H1 (cell line): ENCODE measurements at regions not wholly inside any gene's neighbourhood (a gene's known extent, or its start where the extent isn't known, plus 50 kb on each side); places are given as distances from the start of the nearest gene placed in this dataset.

ENCODE experiments used
- CTCF ChIA-PET: fragments of 300-600 bp; sonication (Branson Sonifier 250); formaldehyde crosslinking; loops from one replicate; lab custom pipeline; 2021; ENCODE audit not compliant: partially characterized antibody; lab: Charles Lee
- POLR2A ChIA-PET: fragments of 300-600 bp; sonication (Branson Sonifier 250); formaldehyde crosslinking; loops from one replicate; lab custom pipeline; 2021; ENCODE audit warnings: inconsistent platforms; ENCODE audit not compliant: partially characterized antibody; lab: Charles Lee
- DNase-seq, 2 experiments: peaks; one replicate each; pipeline versions ENCODE4 v3.0.0 to v3.0.0-alpha.2; 2010 to 2022; ENCODE audit warnings: low spot score in 2 of 2, low read depth in 1 of 2, mixed read lengths in 1 of 2
- FAIRE-seq: peaks from 2 replicates; lab custom pipeline; 2011; peaks lifted over from hg19 to GRCh38; lab: Jason Lieb, UNC
- H2AFZ ChIP-seq: 2 replicates; pipeline ENCODE4 v1.8.1; 2012; ENCODE audit warnings: low read length, inconsistent platforms
- H2AK5ac ChIP-seq: 2 replicates; pipeline ENCODE4 v1.6.1; 2013; ENCODE audit warnings: low read depth, low read length
- H2BK120ac ChIP-seq: replicated peaks from 2 replicates; pipeline ENCODE3; 2013; ENCODE audit warnings: low read depth, low read length, inconsistent platforms
- H2BK12ac ChIP-seq: 2 replicates; pipeline ENCODE4 v1.6.1; 2013; ENCODE audit warnings: low read depth, low read length
- H2BK15ac ChIP-seq: 2 replicates; pipeline ENCODE4 v1.6.1; 2013; ENCODE audit warnings: low read length
- H2BK20ac ChIP-seq: 2 replicates; pipeline ENCODE4 v1.6.1; 2013; ENCODE audit warnings: low read length
- H2BK5ac ChIP-seq: 2 replicates; pipeline ENCODE4 v1.6.1; 2013; ENCODE audit warnings: low read depth, low read length
- H3K14ac ChIP-seq: 2 replicates; pipeline ENCODE4 v1.6.1; 2013; ENCODE audit warnings: inconsistent platforms; ENCODE audit not compliant: insufficient read length
- H3K18ac ChIP-seq: 2 replicates; pipeline ENCODE4 v1.6.1; 2013; ENCODE audit warnings: low read length; ENCODE audit errors: extremely low read depth
- H3K23ac ChIP-seq: 2 replicates; pipeline ENCODE4 v1.6.1; 2013; ENCODE audit warnings: inconsistent platforms; ENCODE audit not compliant: insufficient read length
- H3K23me2 ChIP-seq: 2 replicates; pipeline ENCODE4 v1.6.1; 2013; ENCODE audit warnings: low read depth, low read length
- H3K27ac ChIP-seq: 2 replicates; pipeline ENCODE4 v1.6.1; 2011; ENCODE audit warnings: low read depth, low read length, inconsistent platforms
- H3K27me3 ChIP-seq, 4 experiments: replicated peaks in 1 of 4; 1 replicate in 1 of 4; 2 replicates in 3 of 4; pipeline versions ENCODE4 v1.6.1 to v1.8.1; 2011 to 2013; ENCODE audit warnings: low read length in 3 of 4, mild to moderate bottlenecking in 3 of 4, inconsistent platforms in 2 of 4, mixed read lengths in 2 of 4, moderate library complexity in 1 of 4; ENCODE audit not compliant: control insufficient read depth in 3 of 4, insufficient read depth in 3 of 4; ENCODE audit errors: extremely low read depth in 1 of 4
- H3K36me3 ChIP-seq, 4 experiments: 2 replicates each; pipeline versions ENCODE4 v1.6.1 to v1.8.1; 2011 to 2013; ENCODE audit warnings: mild to moderate bottlenecking in 4 of 4, low read length in 3 of 4, moderate library complexity in 2 of 4, control low read depth in 1 of 4, inconsistent platforms in 1 of 4; ENCODE audit not compliant: insufficient read depth in 4 of 4, control insufficient read depth in 2 of 4
- H3K4ac ChIP-seq: replicated peaks from 2 replicates; pipeline ENCODE3; 2013; ENCODE audit warnings: low read length, low read depth, mixed read lengths, inconsistent platforms; ENCODE audit not compliant: insufficient read length
- H3K4me1 ChIP-seq, 4 experiments: replicated peaks in 1 of 4; 1 replicate in 1 of 4; 2 replicates in 3 of 4; pipeline versions ENCODE4 v1.6.1 to v1.8.1; 2011 to 2013; ENCODE audit warnings: low read length in 3 of 4, inconsistent platforms in 2 of 4, mixed read lengths in 1 of 4; ENCODE audit not compliant: insufficient read depth in 4 of 4, control insufficient read depth in 3 of 4
- H3K4me2 ChIP-seq, 2 experiments: 2 replicates each; pipeline versions ENCODE4 v1.6.1 to v1.8.1; 2011 to 2013; ENCODE audit warnings: low read depth in 2 of 2, low read length in 2 of 2, control low read depth in 1 of 2, inconsistent platforms in 1 of 2, mild to moderate bottlenecking in 1 of 2; ENCODE audit not compliant: insufficient read depth in 1 of 2
- H3K4me3 ChIP-seq, 4 experiments: fragments of 200-600, 300-600 bp in 1 of 4; sonication (generic), shearing (Covaris generic), sonication (Bioruptor Twin) in 1 of 4; 2 replicates each; pipeline versions ENCODE4 v1.5.1 to v1.8.1; 2011 to 2016; ENCODE audit warnings: low read length in 4 of 4, low read depth in 3 of 4, control low read depth in 2 of 4, inconsistent platforms in 2 of 4, mild to moderate bottlenecking in 2 of 4, mixed read lengths in 1 of 4, moderate library complexity in 1 of 4; ENCODE audit not compliant: insufficient read depth in 2 of 4; ENCODE audit errors: extremely low read depth in 1 of 4
- H3K56ac ChIP-seq: replicated peaks from 2 replicates; pipeline ENCODE3; 2013; ENCODE audit warnings: low read depth, mild to moderate bottlenecking, mixed read lengths, low read length, inconsistent platforms; ENCODE audit not compliant: insufficient read length
- H3K79me1 ChIP-seq: 2 replicates; pipeline ENCODE4 v1.6.1; 2013; ENCODE audit warnings: low read depth, low read length, control low read depth
- H3K79me2 ChIP-seq, 2 experiments: 2 replicates each; pipeline versions ENCODE4 v1.6.1 to v1.8.1; 2012 to 2013; ENCODE audit warnings: low read length in 2 of 2, mild to moderate bottlenecking in 2 of 2, inconsistent platforms in 1 of 2; ENCODE audit not compliant: insufficient read depth in 2 of 2, control insufficient read depth in 1 of 2
- H3K9ac ChIP-seq, 4 experiments: replicated peaks in 1 of 4; 1 replicate in 1 of 4; 2 replicates in 3 of 4; pipeline versions ENCODE4 v1.6.1 to v1.8.1; 2011 to 2013; ENCODE audit warnings: low read depth in 3 of 4, low read length in 3 of 4, control low read depth in 2 of 4, mild to moderate bottlenecking in 2 of 4, moderate library complexity in 2 of 4, inconsistent platforms in 1 of 4; ENCODE audit errors: extremely low read depth in 1 of 4
- H3K9me3 ChIP-seq, 2 experiments: 2 replicates each; pipeline versions ENCODE4 v1.6.1 to v1.8.1; 2012 to 2013; ENCODE audit warnings: mild to moderate bottlenecking in 2 of 2, moderate library complexity in 2 of 2, control low read depth in 1 of 2, inconsistent platforms in 1 of 2, low read depth in 1 of 2, low read length in 1 of 2, mixed read lengths in 1 of 2; ENCODE audit not compliant: insufficient read depth in 2 of 2
- H4K20me1 ChIP-seq, 2 experiments: replicated peaks in 1 of 2; 2 replicates each; pipeline versions ENCODE3 to v1.8.1; 2011 to 2013; ENCODE audit warnings: inconsistent platforms in 2 of 2, low read length in 2 of 2, mild to moderate bottlenecking in 1 of 2; ENCODE audit not compliant: insufficient read depth in 2 of 2, control insufficient read depth in 1 of 2
- H4K5ac ChIP-seq: 2 replicates; pipeline ENCODE4 v1.6.1; 2013; ENCODE audit warnings: low read length, low read depth, mixed read lengths, inconsistent platforms; ENCODE audit not compliant: insufficient read length
- H4K8ac ChIP-seq: 2 replicates; pipeline ENCODE4 v1.8.0; 2013; ENCODE audit warnings: mild to moderate bottlenecking, moderate library complexity, low read length, inconsistent platforms; ENCODE audit not compliant: insufficient read depth; ENCODE audit errors: extremely low read depth
- H4K91ac ChIP-seq: replicated peaks from 2 replicates; pipeline ENCODE3; 2013; ENCODE audit warnings: low read length, mixed read lengths, inconsistent platforms; ENCODE audit not compliant: insufficient read length
- ASH2L ChIP-seq: fragments of 200-600, 300-600 bp; sonication (generic); IDR thresholded peaks from one replicate; pipeline ENCODE4 v1.7.1; 2017; ENCODE audit warnings: low read length
- BACH1 ChIP-seq: IDR thresholded peaks from 2 replicates; pipeline ENCODE4 v1.6.1; 2012; ENCODE audit warnings: low read length, improper control_type of control experiment
- FOSL1 ChIP-seq: IDR thresholded peaks from 2 replicates; pipeline ENCODE4 v1.6.1; 2011; ENCODE audit warnings: mild to moderate bottlenecking, low read depth, low read length, moderate library complexity; ENCODE audit not compliant: insufficient read depth
- KDM5A ChIP-seq: fragments of 200-600 bp; IDR thresholded peaks from 2 replicates; pipeline ENCODE4 v1.7.1; 2012; ENCODE audit warnings: mild to moderate bottlenecking, low read length, inconsistent platforms, mixed read lengths
- SAP30 ChIP-seq: fragments of 300-600 bp; sonication (generic); IDR thresholded peaks from 2 replicates; pipeline ENCODE4 v1.7.1; 2012; ENCODE audit warnings: low read length, moderate library complexity, mild to moderate bottlenecking, inconsistent platforms; ENCODE audit not compliant: insufficient read depth, insufficient replicate concordance
- WGBS, 2 experiments: shearing (Covaris generic) in 1 of 2; methylation state at CpG; one replicate each; pipeline versions ENCODE4 v1.1.6 to v1.1.7; 2013 to 2015; ENCODE audit warnings: low lambda C conversion rate in 2 of 2, mixed read lengths in 2 of 2, inconsistent platforms in 1 of 2, low coverage in 1 of 2, missing lambda C conversion rate in 1 of 2; ENCODE audit not compliant: insufficient replicate concordance in 2 of 2, insufficient coverage in 1 of 2, insufficient read length in 1 of 2; ENCODE audit errors: extremely low coverage in 1 of 2, missing lambda C conversion rate in 1 of 2; 5-methylcytosine and 5-hydroxymethylcytosine counted together

- H3K18ac ChIP-seq, result no peak overlapping the region
- TF ChIP-seq SAP30, result no peak
- TF ChIP-seq FOSL1, result no peak
- TF ChIP-seq KDM5A, result no peak
- no peak for TF ChIP-seq BACH1
- no peak for TF ChIP-seq ASH2L
- TF ChIP-seq, all 59 proteins: peak for 0
- Histone ChIP-seq H3K23me2 (no peaks in the 10 kb centered on the region; the same call in 1 of the 2 replicates), H2BK15ac (no peak overlapping the region), H3K9ac (no peak overlapping the region), H3K36me3 (no peaks in the 10 kb centered on the region), H2BK120ac (no peak overlapping the region), H3K27ac (no peak overlapping the region), H3K4me1 (peaks cover 0 to 3% (median 1%) of the 10 kb centered on the region in 4 experiments; a peak in 1 of 7 replicates), H4K8ac (no peak overlapping the region), H2AFZ (no peak overlapping the region), H4K91ac (no peak overlapping the region), H4K20me1 (no peaks in the 10 kb centered on the region), H4K5ac (no peak overlapping the region), H3K56ac (no peak overlapping the region), H3K4ac (no peak overlapping the region), H2BK5ac (no peak overlapping the region), H3K79me1 (no peaks in the 10 kb centered on the region), H3K9me3 (0 out of 4 replicates have a peak, but pooled peaks cover 0 to 5% of the 10 kb centered on the region in 2 experiments), H3K14ac (no peak overlapping the region), H2BK20ac (0 out of 2 replicates have a peak overlapping the region, but pooled peaks have one; percentile 56), H2AK5ac (no peak overlapping the region; the same call in 1 of the 2 replicates), H3K23ac (no peak overlapping the region), H3K4me2 (no peak overlapping the region), H3K4me3 (no peak overlapping the region), H3K79me2 (no peaks in the 10 kb centered on the region), H2BK12ac (no peak overlapping the region; the same call in 1 of the 2 replicates), H3K27me3 (no peaks in the 10 kb centered on the region)
- no peak for FAIRE-seq
- CTCF ChIA-PET, result no interaction called here
- POLR2A ChIA-PET, result no interaction called here
- DNase-seq, result no peak
- WGBS, 2 experiments, result 88% methylated on average over 4 of the region's 4 CpGs; no CpG with 5 or more reads in 1 of the 2 experiments
These were observed 56.0 kb upstream of the STPG2 start for GRCh38 chr4:98199247-98199646.
